ENCODE measurements at regions not wholly inside any gene's neighbourhood (a gene's known extent, or its start where the extent isn't known, plus 50 kb on each side); places are given as distances from the start of the nearest gene placed in this dataset.

DNA sequence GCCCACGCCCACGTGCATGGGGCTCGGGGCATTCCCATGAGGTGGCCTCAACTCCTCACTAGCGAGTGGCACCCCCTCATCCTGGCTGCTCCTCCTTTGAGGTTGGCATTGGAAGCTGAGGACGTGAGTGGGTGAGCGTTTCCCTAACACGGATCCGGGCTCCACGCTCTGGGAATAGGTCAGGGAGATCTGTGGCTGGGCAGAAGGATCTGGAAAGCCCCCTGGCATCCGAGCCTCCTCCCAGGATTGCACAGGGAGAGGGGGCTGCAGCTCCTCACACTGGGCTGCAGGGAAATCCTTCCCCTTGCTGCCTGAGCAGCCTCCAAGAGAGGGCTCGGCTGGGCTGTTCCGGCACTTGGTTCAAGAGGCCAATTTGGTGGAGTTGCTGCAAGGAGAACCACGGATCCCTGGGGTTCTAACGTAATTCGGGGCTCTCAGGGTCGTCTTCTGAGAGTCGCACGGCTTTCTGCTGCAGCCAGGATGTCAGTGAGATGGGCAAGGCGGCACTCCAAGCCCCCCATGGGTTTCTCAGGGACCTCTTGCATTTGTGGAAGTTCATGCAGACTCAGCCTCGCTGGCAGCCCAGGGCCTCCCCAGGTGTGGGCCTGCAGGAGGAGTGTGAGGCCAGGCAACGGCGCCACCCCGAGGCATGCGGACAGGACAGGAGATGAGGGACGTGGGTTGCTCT, 1119.0 kb downstream of the BRD1 start:
- Histone ChIP-seq H3K36me3 (no peaks in the 10 kb centered on the region), H3K9me3 (no peaks in the 10 kb centered on the region), H3K4me3 (no peak overlapping the region), H3K27me3 (no peaks in the 10 kb centered on the region), H3K4me1 (ENCODE audit: insufficient read depth) (no peaks in the 10 kb centered on the region), H3K27ac (no peak overlapping the region)
- intact Hi-C loops (cut with DNase I) = no loop called here
- peak in 1 of 5 donors; percentile 9 for DNase-seq
- 78 to 81% (median 79%) methylated on average over 23 to 25 of the region's 25 CpGs for WGBS, 3 donors
- TF ChIP-seq POLR2A (IDR thresholded peaks at IDR 0.05) (no peak), EP300 (IDR thresholded peaks at IDR 0.05) (no peak), CTCF (IDR thresholded peaks at IDR 0.05) (no peak)

GRCh38 chr22:48707763-48708557, 1119.7 kb downstream of the BRD1 start:
- Histone ChIP-seq H3K9me3 (no peaks in the 10 kb centered on the region), H3K27me3 (no peaks in the 10 kb centered on the region), H3K4me3 (no peak overlapping the region), H3K27ac (no peak overlapping the region), H3K36me3 (no peaks in the 10 kb centered on the region), H3K4me1 (ENCODE audit: insufficient read depth) (no peaks in the 10 kb centered on the region)
- WGBS, 3 donors = 83% methylated on average over 34 to 35 of the region's 35 CpGs
- intact Hi-C loops (cut with DNase I) = no loop called here
- TF ChIP-seq POLR2A (IDR thresholded peaks at IDR 0.05) = no peak
- no peak for TF ChIP-seq CTCF (IDR thresholded peaks at IDR 0.05)
- no peak for TF ChIP-seq EP300 (IDR thresholded peaks at IDR 0.05)
- DNase-seq = peak in 1 of 5 donors; percentile 25

GRCh38 chr22:48706934-48707762, 1120.5 kb downstream of the BRD1 start:
- H3K27me3 ChIP-seq = no peaks in the 10 kb centered on the region
- intact Hi-C loops (cut with DNase I) = no loop called here
- TF ChIP-seq POLR2A (IDR thresholded peaks at IDR 0.05) = no peak
- no peak for TF ChIP-seq CTCF (IDR thresholded peaks at IDR 0.05)
- no peak for TF ChIP-seq EP300 (IDR thresholded peaks at IDR 0.05)
- 74 to 83% (median 77%) methylated on average over 14 to 15 of the region's 15 CpGs for WGBS, 3 donors
- no peaks in the 10 kb centered on the region for H3K4me1 ChIP-seq (ENCODE audit: insufficient read depth)
- H3K4me3 ChIP-seq = no peak overlapping the region
- no peak overlapping the region for H3K27ac ChIP-seq
- no peaks in the 10 kb centered on the region for H3K36me3 ChIP-seq
- H3K9me3 ChIP-seq = no peaks in the 10 kb centered on the region
- DNase-seq = peak in 1 of 5 donors; percentile 15

DNA sequence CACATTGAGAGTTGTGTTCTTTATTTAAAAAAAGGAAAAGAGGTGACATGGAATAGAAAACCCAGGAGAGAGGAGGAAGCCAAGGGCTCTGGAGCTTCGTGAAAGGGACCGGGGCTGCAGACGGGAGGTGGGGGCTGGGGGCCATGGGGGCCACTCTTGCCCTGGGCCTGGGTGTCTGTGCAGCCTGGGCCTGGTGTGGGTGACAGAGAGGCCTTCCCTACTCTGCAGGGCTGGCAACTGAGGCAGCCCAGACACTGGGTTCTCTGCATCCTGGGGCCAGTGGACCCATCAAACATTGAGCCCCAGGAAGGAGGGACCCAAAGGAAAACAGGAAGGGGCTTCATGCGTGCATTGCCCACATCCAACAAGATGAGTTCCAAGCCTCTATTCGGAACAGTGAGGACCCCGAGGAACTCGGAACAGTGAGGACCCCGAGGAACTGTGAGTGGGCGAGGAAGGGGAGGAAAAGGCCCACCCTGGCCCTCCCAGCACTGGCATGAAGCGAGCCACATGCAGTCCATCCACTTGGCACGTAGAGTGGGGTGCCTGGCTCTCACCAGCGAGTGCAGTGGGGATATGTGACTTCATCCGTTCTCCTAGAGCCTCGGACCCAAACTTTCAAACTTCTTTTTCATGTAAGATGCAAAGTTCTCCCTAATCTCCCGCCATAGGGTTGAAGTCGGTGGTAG, 1121.6 kb downstream of the BRD1 start:
- intact Hi-C loops (cut with DNase I) = no loop called here
- DNase-seq = no peak
- no peaks in the 10 kb centered on the region for H3K27me3 ChIP-seq
- H3K27ac ChIP-seq = no peak overlapping the region
- no peaks in the 10 kb centered on the region for H3K36me3 ChIP-seq
- TF ChIP-seq EP300 (IDR thresholded peaks at IDR 0.05) = no peak
- no peak for TF ChIP-seq CTCF (IDR thresholded peaks at IDR 0.05)
- TF ChIP-seq POLR2A (IDR thresholded peaks at IDR 0.05) = no peak
- H3K4me1 ChIP-seq (ENCODE audit: insufficient read depth) = no peaks in the 10 kb centered on the region
- 84 to 88% (median 85%) methylated on average over 16 of the region's 16 CpGs for WGBS, 3 donors
- no peaks in the 10 kb centered on the region for H3K9me3 ChIP-seq
- H3K4me3 ChIP-seq = no peak overlapping the region
